Retina (tissue), 1 donor: ENCODE measurements at regions not wholly inside any gene's neighbourhood (a gene's known extent, or its start where the extent isn't known, plus 50 kb on each side); places are given as distances from the start of the nearest gene placed in this dataset.

Experiments
- DNase-seq: peaks from one replicate; pipeline ENCODE4 v3.0.0-alpha.2; 2016

GRCh38 chr2:214674278-214674677 is 135.2 kb downstream of the BARD1 start:
- no peak for DNase-seq

GRCh38 chr2:214671319-214671885 is 138.1 kb downstream of the BARD1 start:
- peak; percentile 35 for DNase-seq

GRCh38 chr2:214652473-214652872 is 157.0 kb downstream of the BARD1 start:
- no peak for DNase-seq

- no peak for DNase-seq
Observed at GRCh38 chr2:214651451-214651850, 158.0 kb downstream of the BARD1 start.

- no peak for DNase-seq
Observed at GRCh38 chr2:214649440-214650205, 159.9 kb downstream of the BARD1 start.

- DNase-seq, result no peak
Observed at GRCh38 chr2:214648520-214648919, 161.0 kb downstream of the BARD1 start.

GRCh38 chr2:214631406-214631805 is 178.1 kb downstream of the BARD1 start:
- no peak for DNase-seq

- DNase-seq, result no peak
Observed at GRCh38 chr2:214630402-214631045, 179.0 kb downstream of the BARD1 start.

- no peak for DNase-seq
Observed at GRCh38 chr2:214629875-214630274, 179.6 kb downstream of the BARD1 start.
